Right kidney (tissue), 1 donor: ENCODE measurements at regions not wholly inside any gene's neighbourhood (a gene's known extent, or its start where the extent isn't known, plus 50 kb on each side); places are given as distances from the start of the nearest gene placed in this dataset.

Experiments
- DNase-seq: peaks from one replicate; pipeline ENCODE4 v3.0.0-alpha.2; 2016

GRCh38 chr1:95679262-95679661, 445.3 kb downstream of the RWDD3 start:
- no peak for DNase-seq

- DNase-seq = no peak
These were observed 451.1 kb downstream of the RWDD3 start for GRCh38 chr1:95685081-95685480.

- DNase-seq = no peak
These were observed 452.2 kb downstream of the RWDD3 start for GRCh38 chr1:95686217-95686616.

GRCh38 chr1:95699149-95699953, 465.3 kb downstream of the RWDD3 start:
- no peak for DNase-seq

GRCh38 chr1:95701450-95702173, 467.6 kb downstream of the RWDD3 start:
- no peak for DNase-seq

GRCh38 chr1:95703046-95703445, 469.0 kb downstream of the RWDD3 start:
- DNase-seq = no peak

- no peak for DNase-seq
These were observed 482.1 kb downstream of the RWDD3 start for GRCh38 chr1:95716097-95716496.

GRCh38 chr1:95716550-95716949, 482.5 kb downstream of the RWDD3 start:
- no peak for DNase-seq

- DNase-seq = no peak
These were observed 489.3 kb downstream of the RWDD3 start for GRCh38 chr1:95723346-95723745.

GRCh38 chr1:95728841-95729240, 494.8 kb downstream of the RWDD3 start:
- no peak for DNase-seq

- no peak for DNase-seq
These were observed 497.0 kb downstream of the RWDD3 start for GRCh38 chr1:95730986-95731385.

GRCh38 chr1:95731466-95731865, 497.5 kb downstream of the RWDD3 start:
- DNase-seq = no peak

GRCh38 chr1:95733031-95733430, 499.0 kb downstream of the RWDD3 start:
- DNase-seq = no peak

GRCh38 chr1:95733671-95734070, 499.7 kb downstream of the RWDD3 start:
- no peak for DNase-seq

GRCh38 chr1:95734560-95734959, 500.6 kb downstream of the RWDD3 start:
- DNase-seq = no peak

- no peak for DNase-seq
These were observed 508.6 kb downstream of the RWDD3 start for GRCh38 chr1:95742591-95743089.

GRCh38 chr1:95744731-95745130, 510.7 kb downstream of the RWDD3 start:
- no peak for DNase-seq

- no peak for DNase-seq
These were observed 518.7 kb downstream of the RWDD3 start for GRCh38 chr1:95752515-95753381.

GRCh38 chr1:95753382-95754016, 519.5 kb downstream of the RWDD3 start:
- no peak for DNase-seq

- no peak for DNase-seq
These were observed 520.4 kb downstream of the RWDD3 start for GRCh38 chr1:95754412-95754811.

GRCh38 chr1:95766036-95766435, 532.0 kb downstream of the RWDD3 start:
- no peak for DNase-seq

GRCh38 chr1:95770581-95770980, 536.6 kb downstream of the RWDD3 start:
- no peak for DNase-seq
